GM18502 (cell line): ENCODE measurements at regions not wholly inside any gene's neighbourhood (a gene's known extent, or its start where the extent isn't known, plus 50 kb on each side); places are given as distances from the start of the nearest gene placed in this dataset.

Experiments
- ATAC-seq: cut with Tn5 transposase; IDR thresholded peaks from one replicate; pipeline ENCODE4 v1.9.1; 2021; ENCODE audit warnings: mild to moderate bottlenecking; ENCODE audit not compliant: unreplicated experiment, poor library complexity

GRCh38 chr4:138935135-138935807 lies 80.3 kb upstream of the NOCT start:
- no peak for ATAC-seq

- no peak for ATAC-seq
Measured at GRCh38 chr4:138927072-138927471, 88.5 kb upstream of the NOCT start.

- ATAC-seq = no peak
Measured at GRCh38 chr4:138925495-138925894, 90.1 kb upstream of the NOCT start.

GRCh38 chr4:138919094-138919936 lies 96.3 kb upstream of the NOCT start:
- ATAC-seq = peak; percentile 83

GRCh38 chr4:138918169-138918869 lies 97.3 kb upstream of the NOCT start:
- no peak for ATAC-seq

GRCh38 chr4:138916763-138917162 lies 98.8 kb upstream of the NOCT start:
- ATAC-seq = no peak

- ATAC-seq = no peak
Measured at GRCh38 chr4:138915756-138916155, 99.8 kb upstream of the NOCT start.

GRCh38 chr4:138912704-138913340 lies 102.8 kb upstream of the NOCT start:
- no peak for ATAC-seq

- no peak for ATAC-seq
Measured at GRCh38 chr4:138911909-138912703, 103.5 kb upstream of the NOCT start.

GRCh38 chr4:138910914-138911336 lies 104.7 kb upstream of the NOCT start:
- ATAC-seq = no peak

GRCh38 chr4:138910195-138910913 lies 105.2 kb upstream of the NOCT start:
- ATAC-seq = no peak

- ATAC-seq = no peak
Measured at GRCh38 chr4:138909587-138909986, 106.0 kb upstream of the NOCT start.

GRCh38 chr4:138908134-138908533 lies 107.4 kb upstream of the NOCT start:
- ATAC-seq = no peak

- ATAC-seq = no peak
Measured at GRCh38 chr4:138907174-138907573, 108.4 kb upstream of the NOCT start.

- ATAC-seq = no peak
Measured at GRCh38 chr4:138904793-138905192, 110.8 kb upstream of the NOCT start.

- no peak for ATAC-seq
Measured at GRCh38 chr4:138903185-138903584, 112.4 kb upstream of the NOCT start.

- ATAC-seq = no peak
Measured at GRCh38 chr4:138902705-138903104, 112.9 kb upstream of the NOCT start.

- no peak for ATAC-seq
Measured at GRCh38 chr4:138901177-138901576, 114.4 kb upstream of the NOCT start.

- ATAC-seq = no peak
Measured at GRCh38 chr4:138899999-138900398, 115.6 kb upstream of the NOCT start.
